Lung (tissue), 11 donors: ENCODE measurements at regions not wholly inside any gene's neighbourhood (a gene's known extent, or its start where the extent isn't known, plus 50 kb on each side); places are given as distances from the start of the nearest gene placed in this dataset.

Source experiments
- ATAC-seq: fragments of 200-7000 bp; cut with Tn5 transposase; one replicate; pipeline ENCODE4 v1.9.1; 2020; ENCODE audit warnings: moderate number of reproducible peaks; ENCODE audit not compliant: insufficient read depth, low FRiP score
- DNase-seq, 3 donors: peaks; one replicate each; pipeline ENCODE4 v3.0.0-alpha.2; 2013 to 2017
- H3K27ac ChIP-seq, 2 donors: one replicate each; pipeline ENCODE4 v1.5.1; 2013; ENCODE audit warnings: mild to moderate bottlenecking in 2 of 2, moderate library complexity in 2 of 2, control low read depth in 1 of 2, inconsistent platforms in 1 of 2, low read depth in 1 of 2, low read length in 1 of 2
- H3K27me3 ChIP-seq, 3 donors: one replicate each; pipeline ENCODE4 v1.5.1; 2013; ENCODE audit warnings: low read length in 2 of 3; ENCODE audit not compliant: control insufficient read depth in 3 of 3, insufficient read depth in 3 of 3
- H3K36me3 ChIP-seq, 4 donors: one replicate each; pipeline ENCODE4 v1.5.1; 2013; ENCODE audit warnings: low read length in 4 of 4, mild to moderate bottlenecking in 1 of 4, moderate library complexity in 1 of 4; ENCODE audit not compliant: control insufficient read depth in 4 of 4, insufficient read depth in 4 of 4
- H3K4me1 ChIP-seq, 5 donors: one replicate each; pipeline ENCODE4 v1.5.1; 2013; ENCODE audit warnings: low read length in 5 of 5, mild to moderate bottlenecking in 2 of 5, moderate library complexity in 1 of 5; ENCODE audit not compliant: control insufficient read depth in 5 of 5, insufficient read depth in 5 of 5
- H3K4me3 ChIP-seq: one replicate; pipeline ENCODE4 v1.5.1; 2013; ENCODE audit warnings: mild to moderate bottlenecking, control low read depth, moderate library complexity
- H3K9ac ChIP-seq, 2 donors: one replicate each; pipeline ENCODE4 v1.5.1; 2013; ENCODE audit warnings: low read length in 2 of 2, control low read depth in 1 of 2; ENCODE audit not compliant: insufficient read depth in 1 of 2
- H3K9me3 ChIP-seq, 4 donors: one replicate each; pipeline ENCODE4 v1.5.1; 2013; ENCODE audit warnings: low read length in 3 of 4, mild to moderate bottlenecking in 1 of 4, moderate library complexity in 1 of 4; ENCODE audit not compliant: control insufficient read depth in 4 of 4, insufficient read depth in 3 of 4
- CTCF ChIP-seq: IDR thresholded peaks from 2 replicates; pipeline ENCODE4 v1.5.1; 2012; ENCODE audit warnings: mild to moderate bottlenecking; ENCODE audit errors: control extremely low read depth, extremely low read depth
- WGBS, 2 donors: extraction: QIAGEN DNeasy Blood & Tissue Kit; methylation state at CpG; one replicate each; pipeline ENCODE4 v1.1.7; 2013; 5-methylcytosine and 5-hydroxymethylcytosine counted together
- donor health status: control.
- donor health status: control.
- donor health status: Bipolar disorder and iron deficiency.
- donor health status: healthy.
- donor health status: DM: yes; HTN: yes; CAD: no.

GRCh38 chr16:76824221-76824620 is 366.8 kb upstream of the MON1B start:
- H3K27ac ChIP-seq: no peak overlapping the region
- TF ChIP-seq CTCF: no peak
- DNase-seq: no peak
- no peak overlapping the region for H3K9ac ChIP-seq
- H3K4me3 ChIP-seq: no peak overlapping the region
- H3K27me3 ChIP-seq: no peaks in the 10 kb centered on the region
- ATAC-seq: no peak
- WGBS, 2 donors: 88 to 92% methylated on average over 1 of the region's 1 CpG
- H3K9me3 ChIP-seq: no peaks in the 10 kb centered on the region
- no peaks in the 10 kb centered on the region for H3K4me1 ChIP-seq
- H3K36me3 ChIP-seq: no peaks in the 10 kb centered on the region

- Histone ChIP-seq H3K27ac (no peak overlapping the region), H3K4me3 (no peak overlapping the region), H3K9ac (no peak overlapping the region), H3K4me1 (no peaks in the 10 kb centered on the region), H3K36me3 (no peaks in the 10 kb centered on the region), H3K9me3 (no peaks in the 10 kb centered on the region), H3K27me3 (no peaks in the 10 kb centered on the region)
- TF ChIP-seq CTCF: no peak
- WGBS, 2 donors: 85 to 92% methylated on average over 2 of the region's 2 CpGs
- DNase-seq (no peak), ATAC-seq (no peak)
Observed at GRCh38 chr16:76824791-76825190, 366.2 kb upstream of the MON1B start.

- no peak overlapping the region for H3K27ac ChIP-seq
- WGBS, 2 donors: 80 to 88% methylated on average over 4 of the region's 4 CpGs
- H3K9me3 ChIP-seq: peaks cover 0 to 5% (median 0%) of the 10 kb centered on the region in 4 donors
- no peak for TF ChIP-seq CTCF
- H3K27me3 ChIP-seq: no peaks in the 10 kb centered on the region
- no peak overlapping the region for H3K9ac ChIP-seq
- no peak overlapping the region for H3K4me3 ChIP-seq
- no peak for DNase-seq
- H3K36me3 ChIP-seq: no peaks in the 10 kb centered on the region
- ATAC-seq: no peak
- H3K4me1 ChIP-seq: no peaks in the 10 kb centered on the region
Observed at GRCh38 chr16:76835339-76835738, 355.7 kb upstream of the MON1B start.

GRCh38 chr16:76835779-76836300 is 355.1 kb upstream of the MON1B start:
- Histone ChIP-seq H3K4me3 (no peak overlapping the region), H3K9me3 (peaks cover 0 to 5% (median 0%) of the 10 kb centered on the region in 4 donors), H3K27ac (no peak overlapping the region), H3K36me3 (no peaks in the 10 kb centered on the region), H3K9ac (no peak overlapping the region), H3K4me1 (no peaks in the 10 kb centered on the region), H3K27me3 (no peaks in the 10 kb centered on the region)
- ATAC-seq (no peak), DNase-seq (no peak)
- no peak for TF ChIP-seq CTCF
- 88 to 90% methylated on average over 5 of the region's 5 CpGs for whole genome bisulfite sequencing, 2 donors
